Suprapubic skin (tissue), 4 donors: ENCODE measurements at regions not wholly inside any gene's neighbourhood (a gene's known extent, or its start where the extent isn't known, plus 50 kb on each side); places are given as distances from the start of the nearest gene placed in this dataset.

Experiments
- CTCF ChIP-seq, 2 donors: fragments of 200-600 bp in 1 of 2; fragments of 450-650 bp in 1 of 2; sonication (generic) in 1 of 2; IDR thresholded peaks; one replicate each; pipeline ENCODE4 v1.5.1; 2016 to 2019; ENCODE audit warnings: antibody characterized with exemption in 2 of 2, mild to moderate bottlenecking in 1 of 2, moderate library complexity in 1 of 2
- EP300 ChIP-seq: sonication (generic); formaldehyde crosslinking; IDR thresholded peaks from one replicate; pipeline ENCODE4 v1.6.1; 2017; ENCODE audit warnings: antibody characterized with exemption
- POLR2A ChIP-seq, 2 donors: fragments of 450-650 bp; IDR thresholded peaks; one replicate each; pipeline ENCODE4 v1.6.1; 2017; ENCODE audit warnings: antibody characterized with exemption in 2 of 2, mild to moderate bottlenecking in 2 of 2, moderate library complexity in 2 of 2
- POLR2AphosphoS5 ChIP-seq, 3 donors: sonication (generic); formaldehyde crosslinking; IDR thresholded peaks; one replicate each; pipeline ENCODE4 v1.6.1; 2017; ENCODE audit warnings: antibody characterized with exemption in 3 of 3

- TF ChIP-seq CTCF (IDR thresholded peaks at IDR 0.05) (no peak), POLR2A (IDR thresholded peaks at IDR 0.05) (no peak), POLR2AphosphoS5 (IDR thresholded peaks at IDR 0.05) (no peak), EP300 (no peak)
These were observed 177.7 kb upstream of the COL1A2 start for GRCh38 chr7:94216944-94217461.
